ENCODE measurements at regions not wholly inside any gene's neighbourhood (a gene's known extent, or its start where the extent isn't known, plus 50 kb on each side); places are given as distances from the start of the nearest gene placed in this dataset.
"Not testable (repeated sequence)": the region's sequence is repeated elsewhere in the genome, so short reads cannot be mapped to it uniquely, and the experiment has no call there.

- TF ChIP-seq POLR2AphosphoS5 (IDR thresholded peaks at IDR 0.05; ENCODE audit: low read depth, low read length); POLR2A (IDR thresholded peaks at IDR 0.05; ENCODE audit: low read depth, low read length); POU2F2 (IDR thresholded peaks at IDR 0.05; ENCODE audit: low read depth, low read length); TAF1 (IDR thresholded peaks at IDR 0.05; ENCODE audit: low read depth, low read length); PAX5 (IDR thresholded peaks at IDR 0.05; ENCODE audit: insufficient read depth, low read length, severe bottlenecking): not testable (repeated sequence)
Measured at GRCh38 chr13:46448148-46448547, 61.1 kb upstream of the RUBCNL start.
